Heart left ventricle (tissue), 16 donors: ENCODE measurements at regions not wholly inside any gene's neighbourhood (a gene's known extent, or its start where the extent isn't known, plus 50 kb on each side); places are given as distances from the start of the nearest gene placed in this dataset.

Experiments
- ATAC-seq, 4 donors: fragments of 200-7000 bp; cut with Tn5 transposase; one replicate each; pipeline ENCODE4 v1.9.1; 2020 to 2022; ENCODE audit warnings: moderate library complexity in 4 of 4, mild to moderate bottlenecking in 3 of 4, moderate number of reproducible peaks in 1 of 4
- DNase-seq, 5 donors: peaks; one replicate each; pipeline ENCODE4 v3.0.0-alpha.2; 2020
- H3K27ac ChIP-seq, 12 donors: fragments of 200-600 bp; sonication (generic) in 4 of 12; one replicate each; pipeline versions ENCODE4 v1.5.0 to v1.8.0; 2016 to 2022; ENCODE audit warnings: mild to moderate bottlenecking in 2 of 12
- H3K27me3 ChIP-seq, 9 donors: fragments of 200-600 bp; sonication (generic) in 2 of 9; one replicate each; pipeline versions ENCODE4 v1.5.1 to v1.8.0; 2016 to 2022; ENCODE audit warnings: mild to moderate bottlenecking in 3 of 9
- H3K36me3 ChIP-seq, 9 donors: fragments of 200-600 bp; sonication (generic) in 2 of 9; one replicate each; pipeline versions ENCODE4 v1.5.0 to v1.8.0; 2018 to 2022; ENCODE audit warnings: mild to moderate bottlenecking in 2 of 9
- H3K4me1 ChIP-seq, 12 donors: fragments of 200-600 bp; sonication (generic) in 4 of 12; one replicate each; pipeline versions ENCODE4 v1.5.0 to v1.8.0; 2016 to 2022; ENCODE audit warnings: mild to moderate bottlenecking in 3 of 12
- H3K4me3 ChIP-seq, 12 donors: fragments of 200-600 bp; sonication (generic) in 4 of 12; one replicate each; pipeline versions ENCODE4 v1.5.0 to v1.8.0; 2017 to 2022; ENCODE audit warnings: mild to moderate bottlenecking in 9 of 12, moderate library complexity in 4 of 12
- H3K9me3 ChIP-seq, 12 donors: fragments of 200-600 bp; sonication (generic) in 4 of 12; one replicate each; pipeline versions ENCODE4 v1.5.0 to v1.8.0; 2016 to 2022; ENCODE audit warnings: mild to moderate bottlenecking in 1 of 12
- POLR2A ChIP-seq, 2 donors: fragments of 450-650 bp; IDR thresholded peaks; one replicate each; pipeline ENCODE4 v1.6.1; 2017; ENCODE audit warnings: antibody characterized with exemption in 2 of 2, mild to moderate bottlenecking in 2 of 2, moderate library complexity in 2 of 2
- WGBS, 4 donors: extraction: QIAGEN DNeasy Blood & Tissue Kit in 2 of 4; methylation state at CpG; one replicate each; pipeline versions ENCODE4 v1.1.5 to v1.1.7; 2013 to 2018; 5-methylcytosine and 5-hydroxymethylcytosine counted together
- intact Hi-C, 10 donors: fragments of 100-400 bp; cut with DNase I; formaldehyde crosslinking; loops; one replicate each; pipeline versions ENCODE4 v1.11.1 to v1.14.2; 2022
- TF ChIP-seq, protein P1 (sequence below), 12 donors: fragments of 200-600 bp; sonication (generic) in 4 of 12; IDR thresholded peaks; one replicate each; pipeline versions ENCODE4 v1.5.0 to v1.8.0; 2018 to 2022; ENCODE audit warnings: antibody characterized with exemption in 12 of 12, mild to moderate bottlenecking in 5 of 12
- donor health status: ischemic (EF 13 %, LVEDD 7.1; RV severe dilation, severe dysfunction).
- donor health status: healthy with polysubstance abuse.
- donor health status: DM: no; HTN: yes; CAD: no.
- donor health status: DM: no; HTN: no; CAD: no.
- donor health status: ischemic (EF 25% LVEDD 6.9; RV normal size, moderate dysfunction).
- donor health status: ischemic (EF 25% LVEDD 5.7; RV mildly dilated, moderate dysfunction).
- donor health status: healthy.
- donor health status: DM: yes; HTN: yes; CAD: no.
- donor health status: ischemic (EF 35%, LVEDD 5.7; RV mildly dilated, moderate dysfunction).
- donor health status: nonischemic (EF 11% LVEDD 7.7; RV severe dilation, severe dysfunction).
- donor health status: DM: yes; HTN: yes; CAD: no.
- donor health status: PGD.
- donor health status: ischemic (EF 29% LVEDD 5.4; RV normal size, mild dysfunction).
- donor health status: nonischemic (EF 23%, LVEDD 6.1; RV moderate dilation, normal function).

DNA sequence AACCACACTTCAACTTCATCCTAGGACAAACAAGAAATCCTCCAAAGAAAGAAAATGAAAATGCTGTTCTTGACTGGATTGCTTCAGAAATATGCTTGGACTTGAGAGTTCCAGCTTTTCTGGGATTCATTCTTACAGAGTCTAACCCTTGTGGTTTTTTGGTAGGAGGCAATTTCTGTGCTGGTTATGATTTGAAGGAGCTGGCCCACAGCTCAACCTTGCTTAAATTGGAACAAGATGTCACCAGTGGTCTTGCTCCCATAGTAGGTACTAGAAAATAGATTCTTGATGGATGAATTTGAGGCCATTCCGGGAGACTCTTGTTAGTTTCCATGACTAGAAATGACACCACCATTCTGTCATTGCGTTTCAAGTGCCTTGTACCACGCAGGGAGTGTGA is 54.3 kb upstream of the BMP6 start:
- no peaks in the 10 kb centered on the region for H3K9me3 ChIP-seq
- intact Hi-C loops = no loop called here
- no peak for TF ChIP-seq POLR2A (IDR thresholded peaks at IDR 0.05)
- TF ChIP-seq, protein P1, sequence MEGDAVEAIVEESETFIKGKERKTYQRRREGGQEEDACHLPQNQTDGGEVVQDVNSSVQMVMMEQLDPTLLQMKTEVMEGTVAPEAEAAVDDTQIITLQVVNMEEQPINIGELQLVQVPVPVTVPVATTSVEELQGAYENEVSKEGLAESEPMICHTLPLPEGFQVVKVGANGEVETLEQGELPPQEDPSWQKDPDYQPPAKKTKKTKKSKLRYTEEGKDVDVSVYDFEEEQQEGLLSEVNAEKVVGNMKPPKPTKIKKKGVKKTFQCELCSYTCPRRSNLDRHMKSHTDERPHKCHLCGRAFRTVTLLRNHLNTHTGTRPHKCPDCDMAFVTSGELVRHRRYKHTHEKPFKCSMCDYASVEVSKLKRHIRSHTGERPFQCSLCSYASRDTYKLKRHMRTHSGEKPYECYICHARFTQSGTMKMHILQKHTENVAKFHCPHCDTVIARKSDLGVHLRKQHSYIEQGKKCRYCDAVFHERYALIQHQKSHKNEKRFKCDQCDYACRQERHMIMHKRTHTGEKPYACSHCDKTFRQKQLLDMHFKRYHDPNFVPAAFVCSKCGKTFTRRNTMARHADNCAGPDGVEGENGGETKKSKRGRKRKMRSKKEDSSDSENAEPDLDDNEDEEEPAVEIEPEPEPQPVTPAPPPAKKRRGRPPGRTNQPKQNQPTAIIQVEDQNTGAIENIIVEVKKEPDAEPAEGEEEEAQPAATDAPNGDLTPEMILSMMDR (IDR thresholded peaks at IDR 0.05) = no peak
- H3K4me3 ChIP-seq = no peak overlapping the region
- H3K27me3 ChIP-seq = peaks cover 0 to 17% (median 0%) of the 10 kb centered on the region in 9 donors
- H3K27ac ChIP-seq = peak overlapping the region in 2 of 12 donors; percentile 20 to 24
- ATAC-seq (no peak), DNase-seq (no peak)
- no peaks in the 10 kb centered on the region for H3K36me3 ChIP-seq
- H3K4me1 ChIP-seq = peaks cover 0 to 16% (median 5%) of the 10 kb centered on the region in 12 donors
- 83 to 86% (median 85%) methylated on average over 3 of the region's 3 CpGs for WGBS, 4 donors

DNA sequence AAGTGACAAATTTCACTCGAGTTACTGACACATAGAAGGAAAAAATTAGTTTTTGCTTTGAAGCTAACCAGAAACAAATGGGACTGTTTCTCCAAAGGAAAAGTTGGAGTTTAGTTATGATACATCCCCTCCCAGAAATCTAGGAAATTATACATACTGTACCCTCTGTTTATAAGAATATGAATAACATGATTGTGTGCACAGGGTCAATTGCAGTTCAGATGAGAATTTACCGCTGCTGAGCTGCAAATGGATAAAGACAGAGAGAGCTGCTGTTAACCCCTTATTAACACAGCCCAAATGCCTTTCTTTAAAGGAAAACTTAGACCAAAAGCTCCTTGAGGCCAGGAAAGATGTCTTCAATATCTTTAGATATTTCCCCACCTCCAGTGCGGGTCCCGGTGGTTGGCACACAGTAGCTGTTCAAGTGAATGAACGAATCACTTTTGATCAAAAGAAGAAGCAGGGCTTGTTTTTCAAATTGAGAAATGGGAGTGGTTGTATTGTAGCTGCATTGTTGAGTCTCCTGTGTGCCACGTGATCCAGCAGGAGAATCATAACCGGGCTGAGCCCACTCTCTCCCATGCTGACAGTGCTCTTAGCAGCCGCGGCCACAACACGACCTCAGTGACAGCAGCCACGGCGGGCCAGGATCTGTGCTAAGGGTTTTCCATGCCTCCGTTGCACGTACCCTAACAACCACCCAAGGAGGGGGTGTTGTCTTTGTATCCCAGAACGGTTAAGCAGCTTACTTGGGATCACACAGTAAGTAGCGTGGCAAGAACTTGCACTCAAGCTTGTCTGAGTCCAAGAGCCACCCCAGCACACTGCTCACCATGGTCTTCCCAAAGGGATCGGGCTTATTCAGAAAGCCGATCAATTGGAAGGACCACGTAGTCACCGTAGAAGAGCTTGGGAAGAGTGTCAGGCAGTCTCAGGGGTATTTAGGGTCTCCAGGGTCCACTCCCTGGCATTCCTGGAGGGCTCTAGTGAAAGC is 53.5 kb upstream of the BMP6 start:
- no peaks in the 10 kb centered on the region for H3K36me3 ChIP-seq
- ATAC-seq = peak in 1 of 4 donors; percentile 9
- TF ChIP-seq, protein P1 (IDR thresholded peaks at IDR 0.05) = no peak
- TF ChIP-seq POLR2A (IDR thresholded peaks at IDR 0.05) = no peak
- peak overlapping the region in 9 of 12 donors; percentile 3 to 34 (median 18) for H3K4me3 ChIP-seq
- intact Hi-C loops = no loop called here
- H3K27ac ChIP-seq = no peak overlapping the region
- no peaks in the 10 kb centered on the region for H3K9me3 ChIP-seq
- no peak for DNase-seq
- WGBS, 4 donors = 71 to 73% (median 72%) methylated on average over 20 of the region's 20 CpGs
- H3K4me1 ChIP-seq = peaks cover 0 to 16% (median 5%) of the 10 kb centered on the region in 12 donors
- peaks cover 0 to 17% (median 0%) of the 10 kb centered on the region in 9 donors for H3K27me3 ChIP-seq

DNA sequence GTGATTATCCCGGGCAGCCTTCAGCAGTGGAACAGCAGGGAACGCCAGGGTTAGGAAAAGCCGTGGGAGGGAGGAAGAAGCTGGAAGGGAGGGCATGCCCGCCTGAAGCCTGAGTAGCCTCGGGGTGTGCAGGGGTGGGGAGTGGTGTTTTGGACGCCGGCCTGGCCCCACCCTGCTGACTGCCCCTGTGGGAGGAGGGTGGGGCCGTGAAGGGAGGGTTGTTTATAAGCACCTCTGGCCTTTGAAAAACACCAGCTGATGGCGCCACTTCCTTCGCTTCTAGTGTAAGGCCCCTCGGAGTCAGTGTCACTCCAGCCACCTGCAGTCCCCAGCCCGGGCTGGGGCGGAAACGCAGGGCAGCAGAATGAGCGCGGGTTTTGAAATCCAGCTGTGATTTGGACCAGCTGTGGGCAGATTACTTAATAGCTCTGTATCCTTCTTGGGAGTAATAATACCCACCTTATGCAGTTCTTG is 52.8 kb upstream of the BMP6 start:
- no peaks in the 10 kb centered on the region for H3K36me3 ChIP-seq
- no peaks in the 10 kb centered on the region for H3K9me3 ChIP-seq
- peak overlapping the region in 9 of 12 donors; percentile 3 to 34 (median 18) for H3K4me3 ChIP-seq
- H3K27ac ChIP-seq = no peak overlapping the region
- DNase-seq = peak; percentile 20 to 62 (median 40)
- TF ChIP-seq POLR2A (IDR thresholded peaks at IDR 0.05) = no peak
- TF ChIP-seq, protein P1 (IDR thresholded peaks at IDR 0.05) = peak in 2 of 12 donors; percentile 13 to 19
- peaks cover 0 to 17% (median 0%) of the 10 kb centered on the region in 9 donors for H3K27me3 ChIP-seq
- ATAC-seq = peak; percentile 17 to 89 (median 88)
- peaks cover 0 to 16% (median 5%) of the 10 kb centered on the region in 12 donors for H3K4me1 ChIP-seq
- 9 to 14% (median 12%) methylated on average over 14 to 16 of the region's 16 CpGs for WGBS, 4 donors
- intact Hi-C loops = no loop called here

- intact Hi-C loops = no loop called here
- DNase-seq (no peak), ATAC-seq (no peak)
- no peaks in the 10 kb centered on the region for H3K9me3 ChIP-seq
- H3K27ac ChIP-seq = no peak overlapping the region
- H3K36me3 ChIP-seq = no peaks in the 10 kb centered on the region
- peaks cover 0 to 16% (median 5%) of the 10 kb centered on the region in 12 donors for H3K4me1 ChIP-seq
- no peak overlapping the region for H3K4me3 ChIP-seq
- H3K27me3 ChIP-seq = peaks cover 0 to 18% (median 0%) of the 10 kb centered on the region in 9 donors
- TF ChIP-seq, protein P1 (IDR thresholded peaks at IDR 0.05) = no peak
- TF ChIP-seq POLR2A (IDR thresholded peaks at IDR 0.05) = no peak
- 60 to 70% (median 66%) methylated on average over 6 of the region's 6 CpGs for WGBS, 4 donors
Observed at GRCh38 chr6:7674291-7674690, 51.6 kb upstream of the BMP6 start.
